Right cardiac atrium (tissue), 5 donors: ENCODE measurements at regions not wholly inside any gene's neighbourhood (a gene's known extent, or its start where the extent isn't known, plus 50 kb on each side); places are given as distances from the start of the nearest gene placed in this dataset.

ENCODE experiments used
- ATAC-seq, 2 donors: fragments of 200-7000 bp; cut with Tn5 transposase; one replicate each; pipeline versions ENCODE4 v1.8.0 to v1.9.1; 2020; ENCODE audit warnings: moderate library complexity in 2 of 2, mild to moderate bottlenecking in 1 of 2
- DNase-seq, 3 donors: peaks; one replicate each; pipeline ENCODE4 v3.0.0-alpha.2; 2020
- H3K27ac ChIP-seq: one replicate; pipeline ENCODE4 v1.5.1; 2013; ENCODE audit warnings: mild to moderate bottlenecking, low read length, control low read depth, moderate library complexity
- H3K27me3 ChIP-seq: one replicate; pipeline ENCODE4 v1.6.1; 2013; ENCODE audit not compliant: control insufficient read depth, insufficient read depth
- H3K4me1 ChIP-seq: one replicate; pipeline ENCODE4 v1.6.1; 2013; ENCODE audit warnings: low read length; ENCODE audit not compliant: control insufficient read depth, insufficient read depth
- H3K4me3 ChIP-seq: one replicate; pipeline ENCODE4 v1.5.1; 2013; ENCODE audit warnings: low read length, control low read depth
- H3K9me3 ChIP-seq: one replicate; pipeline ENCODE4 v1.6.1; 2013; ENCODE audit warnings: low read length; ENCODE audit not compliant: control insufficient read depth
- WGBS: extraction: QIAGEN DNeasy Blood & Tissue Kit; methylation state at CpG from one replicate; pipeline ENCODE4 v1.1.7; 2013; 5-methylcytosine and 5-hydroxymethylcytosine counted together
- intact Hi-C, 4 donors: fragments of 100-400 bp; cut with DNase I; formaldehyde crosslinking; loops; one replicate each; pipeline versions ENCODE4 v1.11.0 to v1.14.0; 2022 to 2023
- donor health status: healthy with polysubstance abuse.
- donor health status: DM: no; HTN: yes; CAD: no.
- donor health status: DM: no; HTN: no; CAD: no.
- donor health status: DM: no; HTN: yes; CAD: no; lungs with severe emphysema.
- donor health status: DM: yes; HTN: yes; CAD: no.

DNA sequence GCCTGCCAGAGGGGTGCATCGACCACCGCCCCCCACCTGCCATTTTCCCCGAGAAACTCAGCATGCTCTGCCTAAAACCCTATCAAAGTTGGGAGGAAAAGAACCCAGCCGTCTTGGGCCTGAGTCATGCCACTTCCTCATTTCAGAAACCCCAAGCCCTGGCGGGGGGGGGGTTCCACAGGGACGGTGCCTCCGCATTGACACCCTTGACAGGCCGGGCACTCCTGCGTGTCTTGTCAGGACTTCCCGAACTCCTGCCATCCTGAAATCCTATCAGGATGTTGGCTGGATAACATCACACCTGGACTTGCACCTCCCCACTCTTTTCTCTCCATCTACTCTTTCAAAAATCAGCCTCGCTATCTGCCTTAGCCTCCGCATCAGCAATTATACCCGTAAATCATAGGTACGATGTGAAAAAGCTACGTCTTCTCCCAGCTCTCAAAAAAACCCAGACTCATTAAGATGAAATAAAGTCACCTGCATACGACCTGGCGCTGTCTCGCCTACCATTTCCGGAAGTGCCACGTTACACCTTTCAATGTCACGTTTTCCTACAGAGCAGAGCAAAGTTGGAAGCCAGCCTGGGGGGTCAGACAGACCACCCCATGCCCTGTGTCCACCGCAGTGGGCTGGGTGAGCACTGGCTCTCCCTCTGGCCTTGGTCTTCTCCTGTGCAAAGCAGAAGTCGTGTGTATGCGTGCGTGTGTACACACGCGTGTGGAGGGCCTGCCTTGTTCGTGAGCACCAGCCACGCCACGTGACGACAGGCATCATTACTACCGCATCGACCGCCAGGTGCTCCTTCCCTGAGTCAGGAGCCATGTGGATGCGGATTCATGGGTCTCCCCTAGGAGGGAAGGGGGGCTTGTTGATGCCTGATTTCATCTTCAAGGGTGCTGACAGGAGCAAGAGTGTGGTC, 96.7 kb downstream of the RFLNA start:
- no peaks in the 10 kb centered on the region for H3K27me3 ChIP-seq
- peaks cover 25% of the 10 kb centered on the region for H3K4me1 ChIP-seq
- H3K4me3 ChIP-seq = no peak overlapping the region
- ATAC-seq (no peak), DNase-seq (peak; percentile 72 to 88 (median 88))
- H3K27ac ChIP-seq = peak overlapping the region; percentile 74
- intact Hi-C loops = no loop called here
- 63% methylated on average over 35 of the region's 35 CpGs for WGBS
- H3K9me3 ChIP-seq = no peaks in the 10 kb centered on the region

DNA sequence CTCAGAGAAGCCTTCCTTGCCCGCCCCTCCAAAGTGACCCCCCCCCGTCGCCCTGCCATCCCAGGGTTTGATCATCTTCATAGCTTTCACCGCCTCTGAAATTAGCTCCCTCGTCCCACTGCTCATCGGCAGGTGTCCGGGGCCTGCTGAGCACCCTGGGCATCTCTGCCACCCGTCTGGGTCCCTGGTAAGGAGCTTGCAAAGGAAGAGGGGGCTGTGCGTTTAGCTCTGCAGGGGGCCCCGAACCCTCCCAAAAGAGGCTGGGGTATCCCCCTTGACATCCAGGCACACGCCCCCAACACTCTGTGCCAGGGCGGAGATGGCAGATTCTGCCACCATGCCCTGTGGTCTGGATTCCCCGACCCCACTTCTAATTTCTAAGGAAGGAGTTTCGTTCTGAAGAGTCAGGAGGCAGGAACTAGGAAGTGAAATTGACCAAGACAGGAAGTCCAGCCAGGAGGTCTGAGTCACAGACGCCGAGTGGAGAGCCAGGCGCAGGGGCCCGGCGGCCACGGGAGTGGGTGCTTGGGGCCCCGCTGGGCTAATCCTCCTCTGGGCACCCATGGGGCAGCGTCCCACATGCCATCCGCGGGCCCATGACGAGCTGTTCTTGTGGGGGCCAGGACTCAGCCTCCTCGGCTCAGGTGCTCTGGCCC, 95.7 kb downstream of the RFLNA start:
- DNase-seq (peak; percentile 77 to 88 (median 87)), ATAC-seq (peak in 1 of 2 donors; percentile 9)
- 56% methylated on average over 26 of the region's 26 CpGs for WGBS
- Histone ChIP-seq H3K27ac (peak overlapping the region; percentile 74), H3K9me3 (no peaks in the 10 kb centered on the region), H3K27me3 (no peaks in the 10 kb centered on the region), H3K4me1 (peaks cover 27% of the 10 kb centered on the region), H3K4me3 (no peak overlapping the region)
- intact Hi-C loops = no loop called here

DNA sequence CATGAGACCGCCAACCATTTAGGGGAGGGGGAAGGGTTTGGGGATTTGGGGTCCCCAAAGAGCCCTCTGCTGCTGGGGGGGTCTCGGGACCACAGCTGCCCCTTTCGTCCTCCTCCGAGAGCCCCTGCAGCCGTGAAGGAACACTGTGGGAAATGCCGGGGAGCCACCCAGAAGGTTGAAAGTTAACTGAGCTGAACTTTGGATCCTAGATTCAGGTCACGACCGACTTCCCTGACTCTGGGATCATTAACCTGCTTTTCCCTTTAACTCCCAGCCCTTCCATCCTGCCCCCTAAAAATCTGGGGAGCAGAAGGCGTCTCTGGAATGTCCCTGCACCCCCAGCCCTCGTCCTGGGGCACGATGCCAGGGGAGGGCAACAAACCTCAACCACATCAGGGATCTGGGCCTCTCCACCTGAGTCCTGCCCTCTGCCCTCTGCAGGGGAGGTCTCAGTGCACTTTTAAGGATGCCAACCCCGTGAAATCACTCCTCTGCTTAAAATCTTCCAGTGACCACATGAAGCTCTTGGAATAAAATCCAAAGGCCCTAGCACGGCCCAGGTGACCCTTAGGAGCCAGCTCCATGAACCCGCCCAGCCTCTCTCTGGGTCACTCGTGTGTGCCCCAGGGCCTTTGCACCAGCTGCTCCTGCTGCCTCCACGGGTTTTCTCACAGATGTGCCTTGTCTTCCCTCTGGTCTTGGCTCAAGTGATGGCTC, 95.0 kb downstream of the RFLNA start:
- Histone ChIP-seq H3K27me3 (no peaks in the 10 kb centered on the region), H3K9me3 (no peaks in the 10 kb centered on the region), H3K27ac (peak overlapping the region; percentile 88), H3K4me1 (peaks cover 27% of the 10 kb centered on the region), H3K4me3 (no peak overlapping the region)
- WGBS = 72% methylated on average over 16 of the region's 16 CpGs
- ATAC-seq = no peak
- DNase-seq = peak in 1 of 3 donors; percentile 41
- intact Hi-C loops = loop anchor here in 3 of 4 donors (5.0 to 10.0 kb wide), 4 partner anchors 32 to 375 kb away; partner anchors contain the start of gene NCOR2 (in 1 of the 3)

DNA sequence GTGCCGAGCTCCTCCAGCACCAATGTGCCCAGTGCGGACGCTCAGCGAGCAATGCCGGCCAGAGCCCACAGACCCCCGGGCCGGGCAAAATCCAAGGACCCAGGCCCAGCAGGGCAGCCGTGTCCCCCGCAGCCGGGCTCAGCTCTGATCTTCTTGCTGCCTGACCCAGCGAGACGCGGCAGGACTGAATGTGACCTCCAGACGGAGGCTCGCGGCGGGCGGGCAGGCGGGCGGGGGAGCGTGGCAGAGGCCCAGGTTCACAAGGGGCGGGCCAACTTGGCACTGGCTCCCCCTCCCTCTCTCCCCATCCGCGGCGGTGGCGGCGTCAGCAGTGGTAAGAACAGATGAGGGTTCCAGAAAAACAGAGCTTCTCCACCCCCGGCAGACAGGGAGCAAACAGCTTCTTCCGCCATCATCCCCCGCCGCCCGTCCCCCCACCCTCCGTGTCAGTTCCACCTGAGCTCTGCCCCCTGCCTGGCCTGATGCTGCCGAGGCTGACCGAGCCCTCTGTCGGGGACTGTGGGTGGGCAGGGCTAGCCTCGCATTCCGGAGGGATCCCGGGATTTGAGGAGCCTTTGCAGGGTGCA, 94.3 kb downstream of the RFLNA start:
- H3K4me3 ChIP-seq = peak overlapping the region; percentile 53
- 2% methylated on average over 39 of the region's 39 CpGs for WGBS
- H3K27ac ChIP-seq = peak overlapping the region; percentile 88
- no peaks in the 10 kb centered on the region for H3K27me3 ChIP-seq
- H3K4me1 ChIP-seq = peaks cover 24% of the 10 kb centered on the region
- ATAC-seq (peak; percentile 70 to 75), DNase-seq (peak; percentile 93 to 96 (median 96))
- intact Hi-C loops = loop anchor here in 3 of 4 donors (5.0 to 10.0 kb wide), 4 partner anchors 33 to 376 kb away; partner anchors contain the start of gene NCOR2 (in 1 of the 3)
- H3K9me3 ChIP-seq = no peaks in the 10 kb centered on the region

DNA sequence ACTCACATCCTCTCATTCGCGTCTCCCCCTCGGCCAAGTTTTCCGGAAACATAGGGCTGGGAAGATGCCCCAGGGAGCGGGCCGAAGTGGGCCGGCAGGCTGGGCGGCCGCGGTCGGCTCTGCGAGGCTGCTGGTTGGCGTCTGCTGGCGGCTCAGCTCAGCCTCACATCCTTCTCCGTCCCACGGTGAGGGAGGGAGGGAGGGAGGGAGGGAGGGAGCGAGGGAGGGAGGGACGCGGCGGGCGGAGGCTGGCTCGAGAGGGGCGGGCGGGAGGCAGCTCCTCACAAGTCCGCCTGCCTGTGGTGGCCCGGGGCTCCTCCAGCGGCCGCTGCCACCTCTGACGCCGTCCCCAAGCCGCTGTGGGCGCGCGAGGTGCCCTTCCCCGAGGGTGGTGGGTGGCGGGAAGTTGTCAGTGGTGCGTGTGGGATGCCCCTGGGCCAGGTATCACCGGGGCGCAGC, 93.8 kb downstream of the RFLNA start:
- H3K9me3 ChIP-seq = no peaks in the 10 kb centered on the region
- peak overlapping the region; percentile 88 for H3K27ac ChIP-seq
- 2% methylated on average over 39 of the region's 39 CpGs for WGBS
- H3K4me1 ChIP-seq = peaks cover 19% of the 10 kb centered on the region
- intact Hi-C loops = loop anchor here in 3 of 4 donors (5.0 to 10.0 kb wide), 4 partner anchors 34 to 376 kb away; partner anchors contain the start of gene NCOR2 (in 1 of the 3)
- peak; percentile 65 to 69 for ATAC-seq
- no peaks in the 10 kb centered on the region for H3K27me3 ChIP-seq
- peak overlapping the region; percentile 53 for H3K4me3 ChIP-seq
- peak; percentile 88 to 95 (median 93) for DNase-seq

DNA sequence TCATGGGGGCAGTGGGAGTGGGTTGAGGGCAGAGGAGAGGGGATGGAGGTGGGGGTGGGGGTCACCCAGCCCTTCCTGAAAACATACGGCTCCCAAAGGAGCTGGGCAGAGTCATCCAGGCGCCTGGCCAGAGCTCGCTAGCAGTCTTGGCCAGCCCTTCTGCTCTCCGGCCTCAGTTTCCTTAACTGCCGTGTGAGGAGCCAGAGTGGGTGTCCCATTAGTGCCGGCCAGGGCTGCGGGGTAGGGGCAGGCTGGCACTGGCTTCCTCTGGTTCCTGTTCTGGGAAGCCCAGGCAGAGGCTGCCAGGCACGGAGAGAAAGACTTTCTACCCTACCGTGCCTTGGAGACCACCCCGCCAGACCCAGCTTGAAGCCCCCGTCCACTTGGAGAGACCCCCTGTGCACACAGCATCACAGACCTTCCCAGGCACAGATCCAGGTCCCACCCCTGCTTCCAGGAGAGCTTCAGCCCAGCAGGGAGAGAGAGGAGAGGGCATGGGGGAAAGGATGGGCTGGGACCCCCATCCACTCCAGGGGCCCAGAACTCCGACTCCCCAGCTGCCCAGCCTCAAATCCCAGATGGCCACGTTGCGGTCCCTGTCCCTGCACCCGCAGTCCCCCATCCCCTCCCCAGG, 93.3 kb downstream of the RFLNA start:
- intact Hi-C loops = loop anchor here in 3 of 4 donors (5.0 to 10.0 kb wide), 4 partner anchors 34 to 377 kb away; partner anchors contain the start of gene NCOR2 (in 1 of the 3)
- DNase-seq (peak in 1 of 3 donors; percentile 72), ATAC-seq (no peak)
- 43% methylated on average over 15 of the region's 15 CpGs for WGBS
- H3K27ac ChIP-seq = peak overlapping the region; percentile 77
- H3K4me3 ChIP-seq = peak overlapping the region; percentile 53
- H3K9me3 ChIP-seq = no peaks in the 10 kb centered on the region
- H3K27me3 ChIP-seq = no peaks in the 10 kb centered on the region
- peaks cover 15% of the 10 kb centered on the region for H3K4me1 ChIP-seq

DNA sequence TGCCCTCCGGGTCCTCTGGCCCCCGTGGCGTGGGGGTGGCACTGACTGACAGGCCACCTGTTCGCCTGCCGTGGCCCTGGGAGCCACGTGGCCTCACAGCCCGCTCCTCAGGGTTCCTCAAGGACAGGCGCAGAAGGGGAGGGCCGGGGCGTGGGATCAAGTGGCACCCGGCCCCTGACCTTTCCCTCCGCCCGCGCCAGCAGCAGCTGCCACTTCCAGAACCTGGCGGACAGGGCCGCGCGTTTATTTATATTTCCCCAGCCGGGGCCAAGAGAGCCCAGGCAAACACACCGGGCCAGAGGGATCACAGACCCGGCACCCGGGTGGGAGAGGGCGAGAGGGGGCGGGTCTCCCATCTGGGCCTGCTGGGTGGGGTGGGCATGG, 92.6 kb downstream of the RFLNA start:
- DNase-seq = peak in 2 of 3 donors; percentile 52 to 78
- intact Hi-C loops = loop anchor here in 3 of 4 donors (5.0 to 10.0 kb wide), 4 partner anchors 35 to 377 kb away; partner anchors contain the start of gene NCOR2 (in 1 of the 3)

DNA sequence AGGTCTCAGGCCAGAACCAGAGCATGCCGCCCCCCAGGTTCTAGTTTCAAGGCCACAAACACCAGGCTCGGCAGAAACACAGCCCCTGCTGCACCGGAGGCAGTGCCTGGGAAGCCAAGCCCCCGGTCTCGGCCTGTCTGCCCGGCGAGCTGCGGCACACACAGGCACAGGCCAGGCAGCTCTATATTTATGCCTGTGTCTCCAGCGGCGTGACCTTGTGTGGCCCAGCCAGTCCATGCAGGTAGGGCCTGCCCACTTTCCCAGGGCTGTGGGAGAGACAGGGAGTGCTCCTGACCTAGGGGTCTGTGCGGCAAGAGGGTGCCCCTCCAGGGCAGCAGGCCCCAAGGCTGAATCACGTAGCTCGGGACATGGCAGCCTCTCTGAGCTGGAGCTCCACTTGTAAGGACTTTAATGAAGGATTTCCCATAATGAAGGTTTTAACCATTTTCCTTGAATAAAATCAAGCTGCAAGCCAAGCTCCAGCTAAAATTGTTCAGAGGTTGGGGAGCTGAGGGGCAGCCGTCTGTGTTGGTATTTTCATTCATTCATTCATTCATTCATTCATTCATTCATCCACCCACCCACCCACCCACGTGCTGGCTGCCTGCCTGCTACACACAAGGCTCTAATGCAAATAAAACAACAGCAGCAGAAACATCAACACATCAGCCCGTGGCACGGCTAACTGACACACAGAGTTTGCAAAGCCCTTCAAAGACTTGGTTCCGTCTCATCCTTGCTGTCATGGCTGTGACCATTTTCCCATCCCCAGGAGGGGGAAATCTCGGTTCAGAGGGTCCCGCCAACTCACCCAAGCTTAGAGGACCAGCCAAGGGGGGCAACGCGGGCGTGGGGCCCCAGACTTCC, 92.0 kb downstream of the RFLNA start:
- intact Hi-C loops = loop anchor here in 3 of 4 donors (5.0 to 10.0 kb wide), 4 partner anchors 35 to 378 kb away; partner anchors contain the start of gene NCOR2 (in 1 of the 3)
- Histone ChIP-seq H3K9me3 (no peaks in the 10 kb centered on the region), H3K4me1 (peaks cover 10% of the 10 kb centered on the region), H3K4me3 (peak overlapping the region; percentile 53), H3K27ac (peak overlapping the region; percentile 73), H3K27me3 (no peaks in the 10 kb centered on the region)
- WGBS = 53% methylated on average over 23 of the region's 23 CpGs
- DNase-seq = peak in 1 of 3 donors; percentile 21
- no peak for ATAC-seq

More for the DNA sequence above, 92.6 kb downstream of the RFLNA start:
- no peaks in the 10 kb centered on the region for H3K27me3 ChIP-seq
- H3K9me3 ChIP-seq = no peaks in the 10 kb centered on the region
- H3K4me3 ChIP-seq = peak overlapping the region; percentile 53
- H3K4me1 ChIP-seq = peaks cover 10% of the 10 kb centered on the region
- 59% methylated on average over 24 of the region's 24 CpGs for WGBS
- H3K27ac ChIP-seq = peak overlapping the region; percentile 73
- no peak for ATAC-seq

DNA sequence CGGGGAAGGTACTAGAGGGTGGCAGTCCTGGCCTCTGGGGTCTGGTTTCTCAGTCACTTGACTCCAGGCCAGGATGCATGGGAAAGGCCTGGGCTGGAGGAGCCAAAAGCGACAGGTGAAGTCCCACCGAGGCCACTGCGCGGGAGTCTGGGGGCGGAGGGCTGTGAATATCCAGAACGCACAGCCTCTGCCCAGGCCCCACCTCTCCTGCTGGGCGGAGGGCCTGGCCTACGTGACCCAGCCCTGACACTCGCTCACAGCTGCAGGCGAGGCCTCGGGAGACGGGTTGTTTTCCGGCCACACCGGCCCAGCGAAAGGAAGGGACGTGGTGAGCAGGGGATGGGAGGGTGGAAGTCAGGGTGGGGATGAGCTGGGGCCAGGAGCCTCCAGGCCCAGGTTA, 91.2 kb downstream of the RFLNA start:
- peak; percentile 62 to 86 (median 83) for DNase-seq
- H3K27me3 ChIP-seq = no peaks in the 10 kb centered on the region
- no peak overlapping the region for H3K4me3 ChIP-seq
- no peak for ATAC-seq
- peaks cover 12% of the 10 kb centered on the region for H3K4me1 ChIP-seq
- no peak overlapping the region for H3K27ac ChIP-seq
- H3K9me3 ChIP-seq = no peaks in the 10 kb centered on the region
- intact Hi-C loops = loop anchor here in 3 of 4 donors (5.0 to 10.0 kb wide), 4 partner anchors 36 to 379 kb away; partner anchors contain the start of gene NCOR2 (in 1 of the 3)
- 46% methylated on average over 17 of the region's 17 CpGs for WGBS
